KMS-11 (cell line): ENCODE measurements at regions not wholly inside any gene's neighbourhood (a gene's known extent, or its start where the extent isn't known, plus 50 kb on each side); places are given as distances from the start of the nearest gene placed in this dataset.
A peak's percentile ranks its signal among the peaks of the same experiment; 100 is the strongest.

Experiments
- H2AFZ ChIP-seq: fragments of 200-600 bp; sonication (generic); 2 replicates; pipeline ENCODE4 v1.6.1; 2016; ENCODE audit warnings: antibody characterized with exemption, mixed run types, low read depth
- H3K27ac ChIP-seq: fragments of 200-600 bp; sonication (generic); 2 replicates; pipeline ENCODE4 v1.6.1; 2016; ENCODE audit warnings: mild to moderate bottlenecking, mixed run types
- H3K27me3 ChIP-seq: fragments of 200-600 bp; sonication (generic); 2 replicates; pipeline ENCODE4 v1.6.1; 2017; ENCODE audit warnings: mild to moderate bottlenecking, low read depth, mixed run types, moderate library complexity; ENCODE audit not compliant: insufficient read depth
- H3K36me3 ChIP-seq: fragments of 200-600 bp; sonication (generic); 2 replicates; pipeline ENCODE4 v1.6.1; 2017; ENCODE audit warnings: mild to moderate bottlenecking, mixed run types; ENCODE audit not compliant: insufficient read depth
- H3K4me1 ChIP-seq: fragments of 200-600 bp; sonication (generic); 2 replicates; pipeline ENCODE4 v1.6.1; 2016; ENCODE audit warnings: mild to moderate bottlenecking, low read depth, mixed run types; ENCODE audit not compliant: poor library complexity, severe bottlenecking
- H3K4me2 ChIP-seq: fragments of 200-600 bp; sonication (generic); 2 replicates; pipeline ENCODE4 v1.7.0; 2016; ENCODE audit warnings: mild to moderate bottlenecking, mixed run types
- H3K4me3 ChIP-seq: fragments of 200-600 bp; sonication (generic); IDR thresholded peaks from 2 replicates; pipeline ENCODE4 v1.6.1; 2017; ENCODE audit warnings: low read depth, low read length, mixed read lengths; ENCODE audit not compliant: insufficient read depth
- H3K79me2 ChIP-seq: fragments of 200-600 bp; sonication (generic); 2 replicates; pipeline ENCODE4 v1.6.1; 2016; ENCODE audit warnings: low read depth, mixed run types; ENCODE audit not compliant: insufficient read depth
- H3K9ac ChIP-seq: fragments of 200-600 bp; sonication (generic); 2 replicates; pipeline ENCODE4 v1.6.1; 2016; ENCODE audit warnings: mild to moderate bottlenecking, mixed run types
- H4K20me1 ChIP-seq: fragments of 200-600 bp; sonication (generic); 2 replicates; pipeline ENCODE4 v1.6.1; 2016; ENCODE audit warnings: mild to moderate bottlenecking, mixed run types; ENCODE audit not compliant: insufficient read depth
- CTCF ChIP-seq: fragments of 200-600 bp; sonication (generic); conservative IDR thresholded peaks from 2 replicates; pipeline ENCODE4 v1.6.1; 2017; ENCODE audit warnings: low read depth, mild to moderate bottlenecking, antibody characterized with exemption, low read length, moderate library complexity, mixed read lengths

- Histone ChIP-seq H3K79me2 (no peaks in the 10 kb centered on the region), H3K4me1 (peaks cover 84% of the 10 kb centered on the region), H3K36me3 (no peaks in the 10 kb centered on the region), H3K4me2 (peak overlapping the region; percentile 66), H3K9ac (peak overlapping the region; percentile 9; the same call in 1 of the 2 replicates), H3K27ac (peak overlapping the region; percentile 66), H2AFZ (peak overlapping the region; percentile 62), H3K4me3 (no peak overlapping the region), H3K27me3 (no peaks in the 10 kb centered on the region), H4K20me1 (no peaks in the 10 kb centered on the region)
- TF ChIP-seq CTCF = peak; percentile 55
Observed at GRCh38 chr9:23587903-23588302, 238.1 kb downstream of the ELAVL2 start.

- H3K27ac ChIP-seq = no peak overlapping the region; the same call in 1 of the 2 replicates
Observed at GRCh38 chr9:23590276-23591000, 235.6 kb downstream of the ELAVL2 start.

GRCh38 chr9:23594421-23594820 is 231.6 kb downstream of the ELAVL2 start:
- Histone ChIP-seq H3K36me3 (no peaks in the 10 kb centered on the region), H3K27ac (no peak overlapping the region), H3K27me3 (no peaks in the 10 kb centered on the region), H3K4me2 (no peak overlapping the region), H3K9ac (no peak overlapping the region), H4K20me1 (no peaks in the 10 kb centered on the region), H2AFZ (no peak overlapping the region), H3K4me3 (no peak overlapping the region), H3K4me1 (peaks cover 40% of the 10 kb centered on the region), H3K79me2 (no peaks in the 10 kb centered on the region)
- TF ChIP-seq CTCF = no peak

More at GRCh38 chr9:23590276-23591000, 235.6 kb downstream of the ELAVL2 start:
- no peaks in the 10 kb centered on the region for H3K36me3 ChIP-seq
- peaks cover 80% of the 10 kb centered on the region for H3K4me1 ChIP-seq
- H2AFZ ChIP-seq = peak overlapping the region; percentile 51; the same call in 1 of the 2 replicates
- H3K4me3 ChIP-seq = no peak overlapping the region
- peak overlapping the region; percentile 72 for H3K4me2 ChIP-seq
- H3K27me3 ChIP-seq = no peaks in the 10 kb centered on the region
- no peak for TF ChIP-seq CTCF
- no peaks in the 10 kb centered on the region for H3K79me2 ChIP-seq
- H3K9ac ChIP-seq = no peak overlapping the region
- H4K20me1 ChIP-seq = no peaks in the 10 kb centered on the region

- no peak overlapping the region for H3K4me2 ChIP-seq
- H2AFZ ChIP-seq = no peak overlapping the region
- H4K20me1 ChIP-seq = no peaks in the 10 kb centered on the region
- H3K4me1 ChIP-seq = peaks cover 13% of the 10 kb centered on the region
- TF ChIP-seq CTCF = no peak
- no peak overlapping the region for H3K4me3 ChIP-seq
- H3K36me3 ChIP-seq = no peaks in the 10 kb centered on the region
- no peaks in the 10 kb centered on the region for H3K27me3 ChIP-seq
- no peak overlapping the region for H3K9ac ChIP-seq
- H3K27ac ChIP-seq = no peak overlapping the region
- H3K79me2 ChIP-seq = no peaks in the 10 kb centered on the region
Observed at GRCh38 chr9:23596913-23597634, 229.0 kb downstream of the ELAVL2 start.
